HepG2 (cell line): ENCODE measurements at regions not wholly inside any gene's neighbourhood (a gene's known extent, or its start where the extent isn't known, plus 50 kb on each side); places are given as distances from the start of the nearest gene placed in this dataset.

Experiments
- FOSL2 ChIP-seq: sonication (generic); formaldehyde crosslinking; IDR thresholded peaks from 2 replicates; pipeline ENCODE4 v1.4.0; 2020; ENCODE audit warnings: missing genetic modification reagents
- TAF1 ChIP-seq: sonication (generic); formaldehyde crosslinking; IDR thresholded peaks from 2 replicates; pipeline ENCODE4 v1.4.0; 2020; ENCODE audit warnings: missing genetic modification reagents
- USF2 ChIP-seq, 2 experiments: sonication (generic) in 1 of 2; formaldehyde crosslinking in 1 of 2; IDR thresholded peaks; 2 replicates each; pipeline versions ENCODE4 v1.5.1 to v1.6.1; 2011 to 2020; ENCODE audit warnings: borderline replicate concordance in 1 of 2, low read depth in 1 of 2, low read length in 1 of 2, mild to moderate bottlenecking in 1 of 2, missing genetic modification reagents in 1 of 2, moderate library complexity in 1 of 2
- TF ChIP-seq, protein P1 (sequence below), 2 experiments: sonication (generic) in 1 of 2; formaldehyde crosslinking in 1 of 2; IDR thresholded peaks; 2 replicates each; pipeline versions ENCODE4 v1.4.0 to v1.6.1; 2018 to 2020; ENCODE audit warnings: missing genetic modification reagents in 2 of 2, borderline replicate concordance in 1 of 2, low read depth in 1 of 2, mild to moderate bottlenecking in 1 of 2, missing biosample characterization in 1 of 2

DNA sequence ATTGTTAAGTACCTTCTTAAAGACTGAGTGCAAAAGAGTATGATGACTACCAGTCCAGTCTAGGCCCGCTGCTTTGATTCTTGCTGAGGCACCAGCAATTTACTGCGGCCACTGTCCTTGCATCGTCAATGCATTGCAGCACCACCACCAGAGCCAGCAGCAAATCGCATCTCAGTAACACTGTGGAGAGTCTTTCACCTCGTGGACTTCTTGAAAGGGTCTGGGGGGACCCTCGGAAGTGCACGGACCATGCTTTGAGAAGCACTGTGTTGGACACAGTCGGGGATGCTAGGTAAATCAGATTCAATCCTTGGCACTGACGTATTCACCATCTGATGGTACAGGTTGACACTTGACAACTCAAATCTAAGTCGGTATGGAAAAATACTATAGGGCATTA, 493.6 kb downstream of the RPS24 start:
- TF ChIP-seq USF2 (IDR thresholded peaks at IDR 0.05; ENCODE audit: low read depth, low read length): no peak
- TF ChIP-seq USF2 (CRISPR knock-in tag; IDR thresholded peaks at IDR 0.05; ENCODE audit: borderline replicate concordance): no peak
- TF ChIP-seq, protein P1, sequence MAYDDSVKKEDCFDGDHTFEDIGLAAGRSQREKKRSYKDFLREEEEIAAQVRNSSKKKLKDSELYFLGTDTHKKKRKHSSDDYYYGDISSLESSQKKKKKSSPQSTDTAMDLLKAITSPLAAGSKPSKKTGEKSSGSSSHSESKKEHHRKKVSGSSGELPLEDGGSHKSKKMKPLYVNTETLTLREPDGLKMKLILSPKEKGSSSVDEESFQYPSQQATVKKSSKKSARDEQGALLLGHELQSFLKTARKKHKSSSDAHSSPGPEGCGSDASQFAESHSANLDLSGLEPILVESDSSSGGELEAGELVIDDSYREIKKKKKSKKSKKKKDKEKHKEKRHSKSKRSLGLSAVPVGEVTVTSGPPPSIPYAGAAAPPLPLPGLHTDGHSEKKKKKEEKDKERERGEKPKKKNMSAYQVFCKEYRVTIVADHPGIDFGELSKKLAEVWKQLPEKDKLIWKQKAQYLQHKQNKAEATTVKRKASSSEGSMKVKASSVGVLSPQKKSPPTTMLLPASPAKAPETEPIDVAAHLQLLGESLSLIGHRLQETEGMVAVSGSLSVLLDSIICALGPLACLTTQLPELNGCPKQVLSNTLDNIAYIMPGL (CRISPR knock-in tag; IDR thresholded peaks at IDR 0.05; ENCODE audit: borderline replicate concordance in 1 of 2, low read depth in 1 of 2): no peak
- TF ChIP-seq TAF1: no peak
- TF ChIP-seq FOSL2 (CRISPR knock-in tag): no peak
